HEK293 (cell line): ENCODE measurements at regions not wholly inside any gene's neighbourhood (a gene's known extent, or its start where the extent isn't known, plus 50 kb on each side); places are given as distances from the start of the nearest gene placed in this dataset.

Experiments used
- CTCF ChIP-seq: fragments of 450-650 bp; formaldehyde crosslinking; IDR thresholded peaks from 2 replicates; pipeline ENCODE4 v1.5.1; 2016; ENCODE audit warnings: missing biosample characterization, missing genetic modification characterization
- IKZF3 ChIP-seq: fragments of 450-650 bp; IDR thresholded peaks from 2 replicates; pipeline ENCODE4 v1.5.0; 2018; ENCODE audit warnings: missing biosample characterization, mild to moderate bottlenecking, missing genetic modification characterization, moderate library complexity
- MYNN ChIP-seq: fragments of 450-650 bp; formaldehyde crosslinking; IDR thresholded peaks from 2 replicates; pipeline ENCODE4 v1.5.1; 2016; ENCODE audit warnings: missing biosample characterization, missing genetic modification characterization, borderline replicate concordance
- REPIN1 ChIP-seq: fragments of 450-650 bp; formaldehyde crosslinking; IDR thresholded peaks from 2 replicates; pipeline ENCODE4 v1.5.1; 2017; ENCODE audit warnings: missing biosample characterization, missing genetic modification characterization, low read depth
- YY2 ChIP-seq: fragments of 450-650 bp; formaldehyde crosslinking; IDR thresholded peaks from 2 replicates; pipeline ENCODE4 v1.5.1; 2016; ENCODE audit warnings: missing biosample characterization, missing genetic modification characterization
- ZNF274 ChIP-seq, 2 experiments: fragments of 200-500 bp in 1 of 2; fragments of 450-650 bp in 1 of 2; sonication (Bioruptor generic) in 1 of 2; formaldehyde crosslinking in 1 of 2; IDR thresholded peaks; 2 replicates each; pipeline versions ENCODE4 v1.5.1 to v1.6.1; 2014 to 2016; ENCODE audit warnings: borderline replicate concordance in 1 of 2, inconsistent platforms in 1 of 2, low read length in 1 of 2, missing biosample characterization in 1 of 2, missing genetic modification characterization in 1 of 2
- ZNF302 ChIP-seq: fragments of 450-650 bp; formaldehyde crosslinking; IDR thresholded peaks from 2 replicates; pipeline ENCODE4 v1.5.1; 2016; ENCODE audit warnings: missing biosample characterization, missing genetic modification characterization, low read depth
- ZNF660 ChIP-seq: fragments of 450-650 bp; IDR thresholded peaks from 2 replicates; pipeline ENCODE4 v1.5.1; 2018; ENCODE audit warnings: missing biosample characterization, mild to moderate bottlenecking, missing genetic modification characterization
- TF ChIP-seq, protein P1 (sequence below): fragments of 450-650 bp; formaldehyde crosslinking; IDR thresholded peaks from 2 replicates; pipeline ENCODE4 v1.5.1; 2017; ENCODE audit warnings: missing biosample characterization, missing genetic modification characterization

DNA sequence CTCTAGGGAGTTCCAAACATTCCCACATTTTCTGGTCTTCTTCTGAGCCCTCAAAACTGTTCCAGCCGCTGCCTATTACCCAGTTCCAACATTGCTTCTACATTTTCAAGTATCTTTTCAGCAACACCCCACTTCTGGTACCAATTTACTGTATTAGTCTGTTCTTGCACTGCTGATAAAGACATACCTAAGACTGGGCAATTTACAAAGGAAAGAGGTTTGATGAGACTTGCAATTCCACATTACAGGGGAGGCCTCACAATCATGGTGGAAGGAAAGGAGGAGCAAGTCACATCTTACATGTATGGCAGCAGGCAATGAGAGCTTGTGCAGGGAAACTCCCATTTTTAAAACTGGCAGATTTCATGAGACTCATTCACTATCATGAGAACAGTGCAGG, 629.1 kb upstream of the NR2F2 start:
- TF ChIP-seq CTCF (tag by site-specific recombination) (no peak), YY2 (tag by site-specific recombination) (no peak), IKZF3 (tag by site-specific recombination) (no peak), REPIN1 (tag by site-specific recombination) (no peak), ZNF660 (tag by site-specific recombination) (no peak), MYNN (tag by site-specific recombination) (no peak), ZNF302 (tag by site-specific recombination) (no peak), ZNF274 (IDR thresholded peaks at IDR 0.05; ENCODE audit: low read length) (no peak), ZNF274 (tag by site-specific recombination; IDR thresholded peaks at IDR 0.05; ENCODE audit: borderline replicate concordance) (no peak)
- TF ChIP-seq, protein P1, sequence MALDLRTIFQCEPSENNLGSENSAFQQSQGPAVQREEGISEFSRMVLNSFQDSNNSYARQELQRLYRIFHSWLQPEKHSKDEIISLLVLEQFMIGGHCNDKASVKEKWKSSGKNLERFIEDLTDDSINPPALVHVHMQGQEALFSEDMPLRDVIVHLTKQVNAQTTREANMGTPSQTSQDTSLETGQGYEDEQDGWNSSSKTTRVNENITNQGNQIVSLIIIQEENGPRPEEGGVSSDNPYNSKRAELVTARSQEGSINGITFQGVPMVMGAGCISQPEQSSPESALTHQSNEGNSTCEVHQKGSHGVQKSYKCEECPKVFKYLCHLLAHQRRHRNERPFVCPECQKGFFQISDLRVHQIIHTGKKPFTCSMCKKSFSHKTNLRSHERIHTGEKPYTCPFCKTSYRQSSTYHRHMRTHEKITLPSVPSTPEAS (tag by site-specific recombination) = no peak
